ENCODE measurements at regions not wholly inside any gene's neighbourhood (a gene's known extent, or its start where the extent isn't known, plus 50 kb on each side); places are given as distances from the start of the nearest gene placed in this dataset.
A peak's percentile ranks its signal among the peaks of the same experiment; 100 is the strongest.

DNA sequence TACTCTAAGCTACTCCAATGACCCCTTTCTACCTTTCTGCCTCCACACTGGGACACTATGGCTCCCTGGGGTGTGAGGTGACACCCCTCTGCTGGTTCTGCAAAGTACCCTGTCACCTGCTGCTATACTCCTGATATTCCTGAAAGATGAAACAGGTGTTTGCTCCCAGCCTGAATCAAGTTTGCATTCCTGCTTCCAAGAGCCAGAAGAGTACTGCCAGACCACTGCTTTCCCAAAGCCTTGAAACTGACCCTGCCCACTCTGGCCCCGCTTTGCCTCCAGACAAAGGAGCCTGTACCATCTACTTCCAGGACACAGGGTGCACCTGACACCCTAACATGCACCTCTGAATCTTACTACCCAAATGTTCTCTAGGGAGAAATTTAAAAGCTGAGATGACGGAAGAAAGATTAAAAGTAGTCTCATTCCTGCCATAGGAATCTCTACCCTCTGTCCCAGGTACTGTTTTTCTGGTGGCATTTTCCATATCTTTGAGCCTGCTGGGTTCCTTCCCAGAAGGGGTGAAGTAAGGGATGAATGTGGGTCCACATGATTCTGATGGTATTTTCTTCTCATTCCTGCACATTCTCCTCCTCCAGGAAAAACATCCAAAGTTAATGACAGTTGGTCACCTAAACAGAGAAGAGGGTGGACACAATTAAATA is 70.3 kb upstream of the DUSP10 start:
- DNase-seq (ENCODE audit: low spot score) = no peak

DNA sequence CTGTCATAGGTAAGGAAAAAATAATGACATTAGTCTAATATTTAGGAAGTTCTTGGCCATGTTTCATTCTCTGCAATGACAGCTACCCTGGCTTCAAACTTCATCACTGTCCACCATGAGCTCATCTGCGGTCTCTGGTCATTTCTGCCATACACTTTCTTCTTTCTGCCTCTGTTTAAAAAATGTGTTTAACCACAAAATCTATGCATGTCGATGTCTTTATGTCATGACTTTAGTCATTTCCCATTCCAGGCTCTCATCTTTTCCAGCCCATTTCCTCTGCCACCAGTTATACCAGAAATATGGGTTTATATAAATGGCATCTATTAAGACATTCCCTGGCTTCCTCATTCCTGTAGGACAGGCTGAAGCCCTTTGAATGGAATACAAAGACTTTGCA is 68.5 kb upstream of the DUSP10 start:
- DNase-seq (ENCODE audit: low spot score) = peak; percentile 24

DNA sequence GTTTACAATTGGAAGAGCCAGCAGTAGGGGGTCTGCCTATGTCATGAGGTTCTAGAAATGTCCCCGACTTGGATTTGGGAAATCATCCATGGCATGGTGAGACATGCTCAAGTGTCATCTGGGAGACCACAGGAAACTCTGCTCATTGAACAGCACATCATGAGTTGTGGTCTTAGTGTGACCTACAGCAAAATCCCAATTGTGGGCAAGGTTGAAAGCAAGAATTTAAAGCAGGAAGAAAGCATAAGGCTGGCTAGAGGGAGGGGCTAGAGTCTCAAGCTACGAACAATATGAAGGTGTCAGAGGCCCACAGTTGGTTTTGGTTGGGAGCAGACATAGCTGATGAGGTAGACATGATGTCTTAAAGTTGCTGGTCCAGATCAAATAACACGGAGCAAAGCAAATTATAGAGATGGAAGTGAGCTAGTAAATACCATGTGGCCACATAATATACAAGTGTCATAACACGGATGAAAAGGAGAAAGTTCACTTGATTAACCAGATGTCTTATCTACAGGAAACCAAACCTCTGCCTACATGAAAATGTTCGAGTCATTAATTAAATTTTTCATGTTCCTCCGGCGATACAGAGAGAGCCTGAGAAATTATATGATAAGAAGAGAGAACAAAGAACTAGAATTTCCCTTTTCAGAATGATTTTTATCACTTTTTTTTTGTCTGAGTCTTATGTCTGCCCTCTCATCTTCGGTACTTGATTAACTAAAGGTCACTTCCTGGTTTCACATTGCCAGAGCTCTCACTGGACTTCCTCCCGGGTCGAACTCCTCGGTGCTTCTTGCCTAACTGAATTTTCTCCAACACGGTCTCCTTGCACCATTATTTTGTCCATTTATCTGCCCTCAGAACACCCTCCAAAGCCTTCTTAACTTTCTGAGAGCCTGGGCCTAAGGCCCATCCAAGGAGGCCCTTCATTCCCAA is 67.5 kb upstream of the DUSP10 start:
- no peak for DNase-seq (ENCODE audit: low spot score)

DNA sequence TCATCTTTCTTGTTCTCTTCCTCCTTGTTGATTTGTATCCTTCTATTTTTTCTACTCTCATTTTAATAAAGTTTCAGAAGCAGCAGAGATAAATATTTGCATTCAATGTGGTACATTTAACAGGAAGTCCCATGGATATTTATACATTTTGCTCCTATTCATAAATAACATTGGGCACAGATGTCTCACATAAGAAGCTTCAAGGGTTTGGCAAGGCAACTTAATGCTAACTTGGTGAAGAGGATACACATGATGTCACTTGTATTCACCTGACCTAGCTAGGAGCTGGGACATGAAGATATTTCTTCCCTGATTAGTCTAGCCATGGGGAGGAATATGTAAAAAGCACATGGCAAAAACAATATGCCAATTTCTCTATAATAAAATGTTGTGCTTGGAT is 65.1 kb upstream of the DUSP10 start:
- no peak for DNase-seq (ENCODE audit: low spot score)

DNA sequence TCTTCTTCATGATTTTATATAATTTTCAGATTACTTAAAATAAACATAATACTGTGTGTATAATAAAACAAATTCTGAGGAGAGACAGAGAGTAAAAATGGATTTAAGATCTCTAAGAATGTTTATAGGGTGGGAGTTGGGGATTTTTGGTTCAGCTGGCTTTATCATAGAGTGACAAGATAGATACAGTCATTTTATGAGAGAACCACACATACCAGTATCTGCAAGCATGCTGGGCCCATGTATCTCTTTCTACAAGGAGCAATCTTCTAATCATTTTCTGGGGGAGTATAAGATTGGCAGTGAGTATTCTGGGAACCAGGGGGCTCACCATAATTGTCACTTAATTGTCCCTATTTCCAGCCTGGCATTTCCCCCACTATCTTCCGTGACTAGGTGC is 64.3 kb upstream of the DUSP10 start:
- DNase-seq (ENCODE audit: low spot score) = no peak

DNA sequence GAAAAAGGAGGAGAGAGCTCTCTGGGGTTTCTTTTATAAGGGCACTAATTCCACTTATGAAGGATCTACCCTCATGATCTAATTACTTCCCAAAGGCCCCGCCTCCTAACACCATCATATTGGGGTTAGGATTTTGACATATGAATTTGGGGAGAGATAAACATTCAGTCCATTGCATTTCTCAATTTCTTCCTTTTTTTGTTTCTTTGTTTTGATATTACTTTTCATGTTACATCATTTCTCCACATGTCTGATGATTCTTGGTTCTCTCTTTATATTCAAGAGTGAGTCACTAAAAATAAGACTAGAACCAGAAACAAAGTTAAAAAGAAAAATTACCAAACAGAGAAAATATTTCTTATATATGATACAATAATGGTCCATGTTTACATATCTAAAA is 63.2 kb upstream of the DUSP10 start:
- no peak for DNase-seq (ENCODE audit: low spot score)

DNA sequence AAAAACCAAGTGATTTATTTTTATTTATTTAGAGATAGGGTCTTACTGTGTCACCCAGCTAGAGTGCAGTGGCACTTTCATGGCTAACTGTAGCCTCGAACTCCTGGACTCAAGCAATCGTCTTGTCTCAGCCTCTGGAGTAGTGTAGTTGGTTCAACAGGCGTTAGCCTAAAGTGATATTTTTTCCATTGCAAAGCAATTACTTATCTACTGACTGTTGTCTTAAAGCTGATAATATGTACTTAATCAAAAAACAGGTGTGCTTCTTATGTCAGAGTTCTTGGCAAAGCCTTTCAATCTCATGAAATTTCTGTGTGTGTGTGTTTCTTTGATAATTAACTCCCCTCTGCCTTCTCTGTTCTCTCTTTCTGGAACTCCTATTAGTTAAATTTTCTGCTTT is 62.4 kb upstream of the DUSP10 start:
- DNase-seq (ENCODE audit: low spot score) = no peak

DNA sequence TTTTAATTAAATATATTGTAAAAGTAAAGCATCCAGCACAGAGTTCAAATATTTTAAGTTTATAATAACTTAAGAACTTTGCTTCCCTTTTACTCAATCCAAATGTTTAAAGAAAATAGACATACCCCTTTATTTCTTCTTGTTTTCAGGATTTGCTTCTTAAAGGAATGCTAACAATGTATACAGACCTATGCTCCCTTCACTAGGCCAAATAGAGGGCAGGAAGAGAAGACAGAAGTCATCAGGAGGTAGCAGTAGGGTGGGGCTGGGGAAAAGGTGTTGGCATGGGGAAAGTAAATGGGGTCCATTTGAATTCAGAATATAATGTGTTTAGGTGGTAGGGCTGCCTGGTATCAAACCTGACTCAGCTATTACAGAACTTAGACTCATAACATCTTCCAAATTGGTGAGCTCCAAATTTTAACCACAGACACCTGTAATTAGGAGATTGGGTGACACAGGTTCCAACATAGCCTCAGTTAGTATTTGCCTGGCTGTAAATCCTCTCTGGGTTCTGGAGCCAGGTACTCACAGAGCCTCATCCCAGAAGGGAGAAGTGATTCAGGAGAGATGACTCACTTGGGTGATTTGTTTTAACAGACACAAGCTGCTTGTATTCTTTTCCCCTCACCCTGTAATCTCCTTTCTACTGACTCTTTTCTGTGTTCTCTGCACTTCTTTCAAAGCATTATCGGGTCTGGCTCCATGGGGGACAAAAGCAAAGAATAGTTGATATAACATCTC is 60.1 kb upstream of the DUSP10 start:
- DNase-seq (ENCODE audit: low spot score) = peak; percentile 30

DNA sequence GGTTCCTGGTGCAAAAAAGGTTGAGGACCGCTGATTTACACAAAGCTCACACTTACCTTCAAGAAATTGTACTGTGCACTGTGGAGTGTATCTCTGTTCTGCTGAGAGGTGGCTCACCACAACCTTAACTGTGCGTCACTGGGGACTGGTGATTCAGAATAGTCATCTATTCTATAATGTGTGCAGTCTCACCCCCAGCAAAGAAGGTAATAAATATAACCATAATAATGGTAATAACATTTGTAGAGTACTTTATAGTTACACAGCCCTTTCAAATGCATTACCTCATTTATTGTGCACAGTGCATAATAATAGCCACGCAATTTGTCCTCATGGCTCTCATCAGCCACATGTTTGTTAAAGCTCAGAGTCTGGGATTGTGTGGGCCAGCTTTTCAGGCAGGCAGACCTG is 59.4 kb upstream of the DUSP10 start:
- DNase-seq (ENCODE audit: low spot score) = no peak

DNA sequence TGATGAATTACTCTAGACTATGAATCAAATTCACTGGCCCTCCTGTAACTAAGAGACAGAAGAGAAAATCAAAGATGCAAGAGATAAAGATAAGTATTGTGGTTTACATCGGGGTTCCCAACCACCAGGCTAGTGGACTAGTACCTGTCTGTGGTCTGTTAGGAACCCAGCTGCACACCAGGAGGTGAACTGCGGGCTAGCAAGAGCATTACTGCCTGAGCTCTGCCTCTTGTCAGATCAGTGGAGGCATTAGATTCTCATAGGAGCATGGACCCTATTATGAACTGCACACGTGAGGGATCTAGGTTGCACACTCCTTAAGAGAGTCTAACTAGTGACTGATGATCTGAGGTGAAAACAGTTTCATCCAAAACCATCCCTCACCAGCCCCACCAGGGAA is 58.9 kb upstream of the DUSP10 start:
- DNase-seq (ENCODE audit: low spot score) = no peak

DNA sequence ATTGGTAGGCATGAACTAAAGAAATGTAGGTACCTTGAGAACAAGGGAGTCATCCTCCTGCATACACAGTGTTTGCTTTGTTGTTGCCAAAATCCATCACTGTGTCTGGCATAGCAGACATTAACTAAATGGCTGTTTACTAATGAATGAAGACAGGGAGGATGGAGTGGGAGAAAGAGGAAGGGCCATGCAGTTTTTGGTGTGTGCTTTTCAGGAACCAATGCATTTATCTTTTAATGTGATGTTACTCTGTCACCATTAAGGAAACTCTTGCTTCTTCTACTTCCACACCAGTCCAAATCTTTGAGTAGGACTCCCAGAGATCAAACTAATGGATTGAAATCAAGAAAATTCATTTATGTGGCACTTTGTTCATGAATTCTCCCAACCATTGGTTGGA is 55.6 kb upstream of the DUSP10 start:
- DNase-seq (ENCODE audit: low spot score) = no peak

DNA sequence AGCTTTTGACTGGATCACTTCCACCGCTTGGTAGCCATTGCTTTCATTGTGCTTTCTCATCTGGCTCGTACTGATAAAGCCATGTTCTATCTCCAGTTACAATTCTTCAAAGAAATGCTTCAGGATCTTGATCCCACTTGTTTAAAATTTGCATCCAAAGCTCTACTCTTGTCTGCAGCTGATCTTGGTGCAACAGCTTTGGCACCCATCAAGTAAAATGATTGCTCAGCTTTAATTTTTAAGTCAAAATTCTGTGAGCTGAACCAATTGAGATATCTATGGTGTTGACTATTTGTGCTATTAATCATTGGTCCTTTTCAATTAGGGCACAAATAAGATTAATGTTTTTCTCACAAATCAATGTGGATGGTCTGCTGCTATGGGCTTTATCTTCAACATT is 54.8 kb upstream of the DUSP10 start:
- DNase-seq (ENCODE audit: low spot score) = no peak

DNA sequence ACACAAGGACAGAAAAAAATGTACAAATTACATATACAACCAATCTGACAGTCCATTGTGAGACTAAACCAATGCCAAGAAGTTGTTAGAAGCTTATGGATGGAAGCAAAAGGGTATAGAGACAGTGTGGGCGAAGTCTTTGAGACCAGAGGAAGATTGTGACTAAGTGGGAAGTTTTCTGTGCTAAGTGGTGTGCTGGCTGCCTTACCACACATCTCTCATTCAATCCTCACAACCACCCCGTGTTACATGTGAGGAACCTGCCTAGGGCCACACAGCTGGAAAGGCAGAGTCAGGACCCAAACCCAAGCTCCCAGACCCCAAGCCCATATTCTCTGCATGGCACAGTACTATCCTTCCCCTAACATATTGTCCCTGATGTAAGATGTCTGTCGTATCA is 53.5 kb upstream of the DUSP10 start:
- no peak for DNase-seq (ENCODE audit: low spot score)

DNA sequence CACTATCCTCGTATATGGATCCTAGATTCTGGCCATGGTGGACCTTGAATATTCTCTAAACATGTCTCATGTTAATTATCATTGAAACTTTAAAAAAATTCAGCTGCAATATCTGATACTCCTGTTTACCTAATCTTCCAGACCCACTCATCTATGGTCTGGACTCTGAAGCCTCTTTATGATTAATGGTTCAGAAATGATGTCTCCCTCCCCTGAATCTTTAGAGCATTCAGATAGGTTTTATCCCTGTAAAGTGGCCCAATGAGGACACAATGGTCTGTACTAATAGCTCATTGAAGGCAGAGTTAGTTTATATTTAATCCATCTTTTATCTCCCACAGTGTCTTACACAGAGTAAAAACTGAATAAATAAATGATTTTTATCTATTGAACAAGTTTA is 53.0 kb upstream of the DUSP10 start:
- no peak for DNase-seq (ENCODE audit: low spot score)

DNA sequence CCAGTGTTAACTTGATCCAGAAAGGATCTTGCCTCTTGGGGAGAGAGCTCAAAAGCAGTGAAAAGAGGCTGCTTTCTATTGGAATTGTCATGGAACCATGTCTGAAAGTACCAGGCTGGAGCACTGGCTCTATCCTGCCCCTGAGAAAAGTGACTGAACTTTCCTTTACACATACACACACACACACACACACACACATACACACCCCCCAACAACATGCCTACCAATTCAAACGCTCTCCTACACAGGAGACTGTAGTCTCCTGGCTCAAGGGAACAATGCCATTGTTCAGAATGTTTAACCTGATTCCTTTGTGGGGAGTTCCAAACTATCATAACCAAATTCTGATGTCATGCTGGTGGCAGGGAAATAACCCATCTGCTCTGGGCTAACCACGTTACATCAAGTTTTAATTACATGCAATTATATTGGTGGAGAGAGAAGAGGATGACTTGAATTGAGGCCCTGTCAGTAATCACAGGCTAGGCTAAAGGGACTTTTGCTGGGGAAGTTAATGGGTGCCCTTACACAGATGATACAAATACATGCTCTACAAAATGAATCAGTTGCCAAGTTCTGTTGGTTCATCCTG is 52.3 kb upstream of the DUSP10 start:
- no peak for DNase-seq (ENCODE audit: low spot score)

DNA sequence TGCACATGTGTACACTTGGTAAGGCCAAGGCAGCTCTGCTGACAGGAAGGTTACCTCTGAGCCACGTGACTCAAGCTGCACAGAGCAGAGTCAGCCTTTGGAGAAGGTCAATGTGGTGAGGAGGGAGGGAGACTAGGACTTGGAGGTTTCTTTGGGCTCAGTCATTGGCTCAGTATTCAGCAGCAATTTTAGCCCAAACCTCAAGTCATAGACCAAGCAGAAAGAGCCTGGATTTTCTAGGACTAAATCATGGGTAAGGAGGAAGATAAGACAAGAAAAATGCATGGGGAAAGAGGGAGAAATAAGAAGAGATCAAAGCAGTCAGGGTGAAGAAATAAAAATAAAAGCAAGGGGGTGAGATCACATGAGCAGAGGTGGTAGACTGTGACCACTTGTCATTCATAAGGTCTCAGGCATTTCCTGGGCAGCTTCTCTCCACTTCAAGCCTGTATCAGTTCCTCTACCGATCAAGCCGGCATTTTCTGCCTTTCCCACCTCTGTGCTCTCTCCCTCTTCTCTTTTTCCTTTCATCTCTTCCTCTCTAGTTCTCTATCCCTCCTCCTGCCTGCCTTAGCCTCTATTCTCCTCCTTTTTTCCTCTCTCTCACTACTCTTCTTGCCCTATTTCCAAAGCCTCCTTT is 51.7 kb upstream of the DUSP10 start:
- DNase-seq (ENCODE audit: low spot score) = no peak

DNA sequence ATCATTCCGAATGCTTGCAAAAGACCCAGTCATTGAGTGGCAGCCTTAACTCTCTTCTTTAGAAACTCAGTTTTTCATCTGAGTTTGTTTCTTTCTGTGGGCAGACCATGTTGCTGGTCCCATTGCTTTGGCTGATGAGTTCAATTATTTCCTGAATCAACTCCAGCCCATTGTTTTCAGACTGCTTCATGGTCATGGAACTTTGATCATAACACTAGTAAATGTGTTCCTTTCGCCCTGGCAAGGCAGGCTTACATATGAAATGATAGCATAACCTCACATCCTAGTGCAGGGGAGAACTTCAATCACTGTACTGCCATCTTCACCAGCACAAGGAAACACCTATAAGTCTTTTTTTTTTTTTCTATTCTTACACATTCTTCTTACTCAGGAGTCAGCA is 50.0 kb upstream of the DUSP10 start:
- DNase-seq (ENCODE audit: low spot score) = no peak
